ENCODE measurements at regions not wholly inside any gene's neighbourhood (a gene's known extent, or its start where the extent isn't known, plus 50 kb on each side); places are given as distances from the start of the nearest gene placed in this dataset.

GRCh38 chr2:12240206-12240605 is 476.5 kb upstream of the TRIB2 start:
- DNase-seq (ENCODE audit: low read depth in 2 of 2, low spot score in 1 of 2) = no peak

GRCh38 chr2:12243381-12243780 is 473.4 kb upstream of the TRIB2 start:
- DNase-seq (ENCODE audit: low read depth in 2 of 2, low spot score in 1 of 2) = no peak

GRCh38 chr2:12244070-12244469 is 472.7 kb upstream of the TRIB2 start:
- DNase-seq (ENCODE audit: low read depth in 2 of 2, low spot score in 1 of 2) = no peak

- DNase-seq (ENCODE audit: low read depth in 2 of 2, low spot score in 1 of 2) = no peak
Measured at GRCh38 chr2:12251121-12251520, 465.6 kb upstream of the TRIB2 start.

GRCh38 chr2:12251749-12252148 is 465.0 kb upstream of the TRIB2 start:
- no peak for DNase-seq (ENCODE audit: low read depth in 2 of 2, low spot score in 1 of 2)

- DNase-seq (ENCODE audit: low read depth in 2 of 2, low spot score in 1 of 2) = no peak
Measured at GRCh38 chr2:12253167-12253778, 463.5 kb upstream of the TRIB2 start.

GRCh38 chr2:12254280-12254860 is 462.4 kb upstream of the TRIB2 start:
- DNase-seq (ENCODE audit: low read depth in 2 of 2, low spot score in 1 of 2) = no peak

GRCh38 chr2:12256206-12256605 is 460.5 kb upstream of the TRIB2 start:
- DNase-seq (ENCODE audit: low read depth in 2 of 2, low spot score in 1 of 2) = no peak

- no peak for DNase-seq (ENCODE audit: low read depth in 2 of 2, low spot score in 1 of 2)
Measured at GRCh38 chr2:12257476-12257875, 459.3 kb upstream of the TRIB2 start.

- DNase-seq (ENCODE audit: low read depth in 2 of 2, low spot score in 1 of 2) = no peak
Measured at GRCh38 chr2:12259493-12259892, 457.2 kb upstream of the TRIB2 start.

GRCh38 chr2:12261986-12262680 is 454.6 kb upstream of the TRIB2 start:
- no peak for DNase-seq (ENCODE audit: low read depth in 2 of 2, low spot score in 1 of 2)

- no peak for DNase-seq (ENCODE audit: low read depth in 2 of 2, low spot score in 1 of 2)
Measured at GRCh38 chr2:12262681-12263436, 453.9 kb upstream of the TRIB2 start.

GRCh38 chr2:12263730-12264129 is 453.0 kb upstream of the TRIB2 start:
- DNase-seq (ENCODE audit: low read depth in 2 of 2, low spot score in 1 of 2) = no peak

- DNase-seq (ENCODE audit: low read depth in 2 of 2, low spot score in 1 of 2) = no peak
Measured at GRCh38 chr2:12264146-12264545, 452.6 kb upstream of the TRIB2 start.

GRCh38 chr2:12265646-12266045 is 451.1 kb upstream of the TRIB2 start:
- no peak for DNase-seq (ENCODE audit: low read depth in 2 of 2, low spot score in 1 of 2)

GRCh38 chr2:12267042-12267441 is 449.7 kb upstream of the TRIB2 start:
- DNase-seq (ENCODE audit: low read depth in 2 of 2, low spot score in 1 of 2) = no peak

- DNase-seq (ENCODE audit: low read depth in 2 of 2, low spot score in 1 of 2) = no peak
Measured at GRCh38 chr2:12269041-12269972, 447.4 kb upstream of the TRIB2 start.

- no peak for DNase-seq (ENCODE audit: low read depth in 2 of 2, low spot score in 1 of 2)
Measured at GRCh38 chr2:12270876-12271588, 445.7 kb upstream of the TRIB2 start.

GRCh38 chr2:12271589-12271984 is 445.1 kb upstream of the TRIB2 start:
- no peak for DNase-seq (ENCODE audit: low read depth in 2 of 2, low spot score in 1 of 2)

- no peak for DNase-seq (ENCODE audit: low read depth in 2 of 2, low spot score in 1 of 2)
Measured at GRCh38 chr2:12273111-12273510, 443.6 kb upstream of the TRIB2 start.
